CD4-positive, CD25-positive, alpha-beta regulatory T cell (primary cell): ENCODE measurements at regions not wholly inside any gene's neighbourhood (a gene's known extent, or its start where the extent isn't known, plus 50 kb on each side); places are given as distances from the start of the nearest gene placed in this dataset.
"Not testable (repeated sequence)": the region's sequence is repeated elsewhere in the genome, so short reads cannot be mapped to it uniquely, and the experiment has no call there.

Source experiments
- ATAC-seq, 2 donors: fragments of 150-1000 bp; cut with Tn5 transposase; one replicate each; pipeline ENCODE4 v1.10.0; 2021; ENCODE audit warnings: low read depth in 2 of 2, moderate number of reproducible peaks in 2 of 2, moderate library complexity in 1 of 2
- DNase-seq, 3 donors: peaks; one replicate each; pipeline versions ENCODE4 v3.0.0 to v3.0.0-alpha.2; 2012 to 2022; ENCODE audit warnings: mixed read lengths in 1 of 3
- H3K27ac ChIP-seq: one replicate; pipeline ENCODE4 v1.7.0; 2013; ENCODE audit warnings: mild to moderate bottlenecking, low read length; ENCODE audit not compliant: insufficient read depth, poor library complexity, severe bottlenecking
- H3K27me3 ChIP-seq: one replicate; pipeline ENCODE4 v1.7.0; 2013; ENCODE audit warnings: low read length; ENCODE audit not compliant: control insufficient read depth, insufficient read depth
- H3K36me3 ChIP-seq: one replicate; pipeline ENCODE4 v1.7.0; 2013; ENCODE audit warnings: mild to moderate bottlenecking, low read length, moderate library complexity; ENCODE audit not compliant: control insufficient read depth, insufficient read depth
- H3K4me1 ChIP-seq: 2 replicates; pipeline ENCODE4 v1.7.0; 2013; ENCODE audit warnings: mild to moderate bottlenecking, low read length; ENCODE audit not compliant: insufficient read depth, control insufficient read depth, poor library complexity, severe bottlenecking
- H3K4me3 ChIP-seq: one replicate; pipeline ENCODE4 v1.7.0; 2013; ENCODE audit warnings: low read depth, mild to moderate bottlenecking, low read length, moderate library complexity
- H3K9me3 ChIP-seq, 2 experiments: 1 replicate in 1 of 2; 2 replicates in 1 of 2; pipeline ENCODE4 v1.7.0; 2013; ENCODE audit warnings: low read length in 2 of 2, mild to moderate bottlenecking in 1 of 2, moderate library complexity in 1 of 2; ENCODE audit not compliant: control insufficient read depth in 2 of 2
- H3K27ac Mint-ChIP-seq, 3 donors: one replicate each; pipeline ENCODE4 v1.8.0; 2020 to 2022; ENCODE audit warnings: mild to moderate bottlenecking in 3 of 3, mixed read lengths in 3 of 3, moderate library complexity in 2 of 3
- H3K27me3 Mint-ChIP-seq: one replicate; pipeline ENCODE4 v1.8.0; 2022; ENCODE audit warnings: mild to moderate bottlenecking, mixed read lengths
- H3K36me3 Mint-ChIP-seq: one replicate; pipeline ENCODE4 v1.8.0; 2020; ENCODE audit warnings: mixed read lengths
- H3K4me1 Mint-ChIP-seq, 4 donors: one replicate each; pipeline ENCODE4 v1.8.0; 2020 to 2022; ENCODE audit warnings: mixed read lengths in 4 of 4, mild to moderate bottlenecking in 1 of 4
- H3K4me3 Mint-ChIP-seq, 4 donors: one replicate each; pipeline ENCODE4 v1.8.0; 2020 to 2022; ENCODE audit warnings: mild to moderate bottlenecking in 4 of 4, mixed read lengths in 4 of 4, moderate library complexity in 3 of 4
- H3K9me3 Mint-ChIP-seq, 7 donors: one replicate each; pipeline ENCODE4 v1.8.0; 2020 to 2022; ENCODE audit warnings: mixed read lengths in 7 of 7, mild to moderate bottlenecking in 3 of 7, moderate library complexity in 2 of 7

- H3K36me3 ChIP-seq: no peaks in the 10 kb centered on the region
- no peaks in the 10 kb centered on the region for H3K4me1 ChIP-seq
- no peak overlapping the region for H3K27ac Mint-ChIP-seq
- peaks cover 0 to 4% (median 2%) of the 10 kb centered on the region in 7 donors for H3K9me3 Mint-ChIP-seq
- no peak for ATAC-seq
- DNase-seq: no peak
- no peaks in the 10 kb centered on the region for H3K9me3 ChIP-seq
- H3K4me1 Mint-ChIP-seq: peaks cover 0 to 2% (median 0%) of the 10 kb centered on the region in 4 donors
- H3K4me3 Mint-ChIP-seq: no peak overlapping the region
- no peak overlapping the region for H3K4me3 ChIP-seq
- no peaks in the 10 kb centered on the region for H3K36me3 Mint-ChIP-seq
- H3K27me3 ChIP-seq: no peaks in the 10 kb centered on the region
- H3K27me3 Mint-ChIP-seq: peaks cover 4% of the 10 kb centered on the region
- no peak overlapping the region for H3K27ac ChIP-seq
Observed at GRCh38 chr6:167685654-167686053, 141.1 kb upstream of the AFDN start.

- Histone ChIP-seq H3K4me3 (no peak overlapping the region), H3K9me3 (no peaks in the 10 kb centered on the region), H3K4me1 (no peaks in the 10 kb centered on the region), H3K36me3 (no peaks in the 10 kb centered on the region), H3K27ac (no peak overlapping the region), H3K27me3 (no peaks in the 10 kb centered on the region)
- Mint-ChIP-seq H3K9me3 (peaks cover 0 to 4% (median 2%) of the 10 kb centered on the region in 7 donors), H3K36me3 (no peaks in the 10 kb centered on the region), H3K4me3 (no peak overlapping the region), H3K27ac (no peak overlapping the region), H3K27me3 (peaks cover 4% of the 10 kb centered on the region), H3K4me1 (peaks cover 0 to 2% (median 0%) of the 10 kb centered on the region in 4 donors)
- no peak for ATAC-seq
- no peak for DNase-seq
Observed at GRCh38 chr6:167686204-167686893, 140.4 kb upstream of the AFDN start.

GRCh38 chr6:167687116-167687725, 139.5 kb upstream of the AFDN start:
- Mint-ChIP-seq H3K9me3 (peaks cover 0 to 4% (median 2%) of the 10 kb centered on the region in 7 donors), H3K27ac (no peak overlapping the region), H3K4me3 (no peak overlapping the region), H3K27me3 (peaks cover 2% of the 10 kb centered on the region), H3K4me1 (peaks cover 0 to 2% (median 0%) of the 10 kb centered on the region in 4 donors), H3K36me3 (no peaks in the 10 kb centered on the region)
- ATAC-seq (no peak), DNase-seq (no peak)
- no peak overlapping the region for H3K27ac ChIP-seq
- no peaks in the 10 kb centered on the region for H3K9me3 ChIP-seq
- H3K4me1 ChIP-seq: no peaks in the 10 kb centered on the region
- H3K4me3 ChIP-seq: no peak overlapping the region
- no peaks in the 10 kb centered on the region for H3K36me3 ChIP-seq
- no peaks in the 10 kb centered on the region for H3K27me3 ChIP-seq

- no peaks in the 10 kb centered on the region for H3K9me3 ChIP-seq
- H3K4me1 ChIP-seq: no peaks in the 10 kb centered on the region
- H3K36me3 Mint-ChIP-seq: no peaks in the 10 kb centered on the region
- ATAC-seq (no peak), DNase-seq (no peak)
- peaks cover 0 to 2% (median 0%) of the 10 kb centered on the region in 4 donors for H3K4me1 Mint-ChIP-seq
- no peaks in the 10 kb centered on the region for H3K36me3 ChIP-seq
- H3K9me3 Mint-ChIP-seq: peaks cover 0 to 4% (median 2%) of the 10 kb centered on the region in 7 donors
- H3K27me3 ChIP-seq: no peaks in the 10 kb centered on the region
- H3K27ac Mint-ChIP-seq: no peak overlapping the region
- H3K4me3 Mint-ChIP-seq: no peak overlapping the region
- H3K27ac ChIP-seq: no peak overlapping the region
- no peak overlapping the region for H3K4me3 ChIP-seq
- peaks cover 6% of the 10 kb centered on the region for H3K27me3 Mint-ChIP-seq
Observed at GRCh38 chr6:167688123-167688522, 138.6 kb upstream of the AFDN start.

GRCh38 chr6:167689278-167689677, 137.4 kb upstream of the AFDN start:
- Mint-ChIP-seq H3K9me3 (peaks cover 0 to 4% (median 2%) of the 10 kb centered on the region in 7 donors), H3K36me3 (no peaks in the 10 kb centered on the region), H3K27ac (no peak overlapping the region), H3K4me3 (no peak overlapping the region), H3K27me3 (peaks cover 8% of the 10 kb centered on the region), H3K4me1 (peaks cover 0 to 2% (median 0%) of the 10 kb centered on the region in 4 donors)
- Histone ChIP-seq H3K27ac (no peak overlapping the region), H3K4me1 (no peaks in the 10 kb centered on the region), H3K4me3 (no peak overlapping the region), H3K9me3 (no peaks in the 10 kb centered on the region), H3K27me3 (peaks cover 2% of the 10 kb centered on the region), H3K36me3 (no peaks in the 10 kb centered on the region)
- DNase-seq: no peak
- ATAC-seq: no peak

- Histone ChIP-seq H3K36me3 (no peaks in the 10 kb centered on the region), H3K27ac (no peak overlapping the region), H3K4me1 (no peaks in the 10 kb centered on the region), H3K4me3 (no peak overlapping the region), H3K9me3 (no peaks in the 10 kb centered on the region), H3K27me3 (peaks cover 2% of the 10 kb centered on the region)
- Mint-ChIP-seq H3K27me3 (peaks cover 10% of the 10 kb centered on the region), H3K9me3 (peaks cover 0 to 4% (median 2%) of the 10 kb centered on the region in 7 donors), H3K27ac (no peak overlapping the region), H3K4me3 (no peak overlapping the region), H3K36me3 (no peaks in the 10 kb centered on the region), H3K4me1 (peaks cover 0 to 2% (median 0%) of the 10 kb centered on the region in 4 donors)
- ATAC-seq (no peak), DNase-seq (no peak)
Observed at GRCh38 chr6:167689751-167690150, 137.0 kb upstream of the AFDN start.

GRCh38 chr6:167690167-167690922, 136.4 kb upstream of the AFDN start:
- H3K27me3 Mint-ChIP-seq, H3K9me3 ChIP-seq, H3K4me3 ChIP-seq, H3K27ac ChIP-seq, H3K36me3 ChIP-seq, H3K4me1 Mint-ChIP-seq, H3K4me1 ChIP-seq, H3K27me3 ChIP-seq, H3K27ac Mint-ChIP-seq, ATAC-seq, H3K4me3 Mint-ChIP-seq, H3K9me3 Mint-ChIP-seq, H3K36me3 Mint-ChIP-seq, DNase-seq: not testable (repeated sequence)
